Testis (tissue), 2 donors: ENCODE measurements at regions not wholly inside any gene's neighbourhood (a gene's known extent, or its start where the extent isn't known, plus 50 kb on each side); places are given as distances from the start of the nearest gene placed in this dataset.

Experiments
- POLR2A ChIP-seq: fragments of 450-650 bp; IDR thresholded peaks from one replicate; pipeline ENCODE4 v1.6.1; 2017; ENCODE audit warnings: antibody characterized with exemption, mild to moderate bottlenecking, moderate library complexity
- TF ChIP-seq, protein P1 (sequence below), 3 experiments: fragments of 450-650 bp in 2 of 3; fragments of 200-600 bp in 1 of 3; sonication (generic) in 1 of 3; IDR thresholded peaks; one replicate each; pipeline ENCODE4 v1.5.1; 2016 to 2019; ENCODE audit warnings: antibody characterized with exemption in 3 of 3, mild to moderate bottlenecking in 2 of 3, moderate library complexity in 1 of 3

DNA sequence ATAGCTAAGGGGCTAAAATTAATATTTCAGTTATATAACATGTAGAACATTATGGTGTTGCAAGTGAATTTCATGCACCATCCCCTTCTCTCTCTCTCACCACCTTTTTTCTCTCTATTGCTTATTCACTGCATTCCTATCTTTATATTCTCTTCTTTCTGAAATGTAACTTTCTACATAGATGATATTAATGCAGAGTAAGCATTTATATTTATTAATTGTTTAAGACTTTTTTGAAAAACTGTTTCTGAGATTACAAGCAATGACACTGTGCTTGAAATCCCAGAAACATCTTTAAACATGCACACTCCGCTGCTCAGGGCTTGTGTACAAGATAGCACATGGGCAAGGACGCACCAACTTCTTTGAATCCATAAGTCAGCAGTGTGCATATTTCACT, 567.7 kb upstream of the SGCD start:
- TF ChIP-seq, protein P1, sequence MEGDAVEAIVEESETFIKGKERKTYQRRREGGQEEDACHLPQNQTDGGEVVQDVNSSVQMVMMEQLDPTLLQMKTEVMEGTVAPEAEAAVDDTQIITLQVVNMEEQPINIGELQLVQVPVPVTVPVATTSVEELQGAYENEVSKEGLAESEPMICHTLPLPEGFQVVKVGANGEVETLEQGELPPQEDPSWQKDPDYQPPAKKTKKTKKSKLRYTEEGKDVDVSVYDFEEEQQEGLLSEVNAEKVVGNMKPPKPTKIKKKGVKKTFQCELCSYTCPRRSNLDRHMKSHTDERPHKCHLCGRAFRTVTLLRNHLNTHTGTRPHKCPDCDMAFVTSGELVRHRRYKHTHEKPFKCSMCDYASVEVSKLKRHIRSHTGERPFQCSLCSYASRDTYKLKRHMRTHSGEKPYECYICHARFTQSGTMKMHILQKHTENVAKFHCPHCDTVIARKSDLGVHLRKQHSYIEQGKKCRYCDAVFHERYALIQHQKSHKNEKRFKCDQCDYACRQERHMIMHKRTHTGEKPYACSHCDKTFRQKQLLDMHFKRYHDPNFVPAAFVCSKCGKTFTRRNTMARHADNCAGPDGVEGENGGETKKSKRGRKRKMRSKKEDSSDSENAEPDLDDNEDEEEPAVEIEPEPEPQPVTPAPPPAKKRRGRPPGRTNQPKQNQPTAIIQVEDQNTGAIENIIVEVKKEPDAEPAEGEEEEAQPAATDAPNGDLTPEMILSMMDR (IDR thresholded peaks at IDR 0.05): no peak
- no peak for TF ChIP-seq POLR2A
